ENCODE measurements at regions not wholly inside any gene's neighbourhood (a gene's known extent, or its start where the extent isn't known, plus 50 kb on each side); places are given as distances from the start of the nearest gene placed in this dataset.
"Not testable (repeated sequence)": the region's sequence is repeated elsewhere in the genome, so short reads cannot be mapped to it uniquely, and the experiment has no call there.

DNA sequence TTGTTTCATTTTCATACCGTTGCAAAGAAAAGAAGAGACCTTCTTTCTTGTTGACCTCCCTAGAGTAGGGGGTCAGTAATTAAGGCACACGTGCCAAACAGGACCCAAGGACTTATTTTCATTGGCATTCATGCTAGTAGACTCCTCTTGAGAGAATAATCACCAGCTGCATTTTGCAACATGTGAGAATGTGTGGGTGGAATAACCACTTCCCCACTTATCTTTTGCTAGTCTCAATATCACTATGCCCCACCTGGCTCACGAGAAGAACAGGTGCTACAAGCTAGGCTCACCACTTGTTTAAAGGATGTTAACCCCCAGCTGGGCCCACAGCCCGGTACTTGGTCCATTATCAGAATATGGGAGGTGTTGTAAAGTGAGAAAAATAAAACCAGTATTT, 460.7 kb upstream of the MEF2C start:
- no peak overlapping the region for H3K4me3 ChIP-seq (ENCODE audit: low read length)
- no peaks in the 10 kb centered on the region for H3K9me3 ChIP-seq (replicated peaks; ENCODE audit: low read length)
- H3K4me2 ChIP-seq (ENCODE audit: low read length): no peak overlapping the region
- H3K27me3 ChIP-seq (ENCODE audit: control insufficient read depth, insufficient read depth, low read length): no peaks in the 10 kb centered on the region
- peaks cover 16% of the 10 kb centered on the region for H3K4me1 ChIP-seq (ENCODE audit: control insufficient read depth, insufficient read depth, low read length)
- no peaks in the 10 kb centered on the region for H3K36me3 ChIP-seq (ENCODE audit: insufficient read depth, low read length)
- H3K9ac ChIP-seq (ENCODE audit: low read depth, low read length): no peak overlapping the region

GRCh38 chr5:89342106-89342876, 459.3 kb upstream of the MEF2C start:
- H3K9ac ChIP-seq (ENCODE audit: low read depth, low read length): no peak overlapping the region

DNA sequence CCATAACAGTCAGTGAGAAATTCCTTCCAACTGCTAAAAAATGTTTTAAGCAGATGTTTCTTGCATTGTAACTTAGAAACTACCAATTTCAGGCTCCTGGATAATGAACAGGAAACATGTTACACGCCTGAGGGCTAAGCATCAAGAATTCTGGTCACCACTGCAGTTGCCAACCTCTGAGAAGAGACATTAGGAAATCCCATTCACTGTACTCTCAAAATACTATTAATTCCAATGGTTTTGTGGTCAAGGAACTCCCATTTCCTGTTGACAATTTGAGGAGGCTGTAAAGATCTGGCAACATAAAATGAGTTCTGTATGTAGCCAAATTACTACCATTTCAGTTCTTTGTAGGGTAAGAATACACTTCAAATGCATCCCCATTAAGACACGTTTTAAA, 456.0 kb upstream of the MEF2C start:
- H3K9ac ChIP-seq (ENCODE audit: low read depth, low read length): no peak overlapping the region
- H3K27me3 ChIP-seq (ENCODE audit: control insufficient read depth, insufficient read depth, low read length): no peaks in the 10 kb centered on the region
- peaks cover 19% of the 10 kb centered on the region for H3K4me1 ChIP-seq (ENCODE audit: control insufficient read depth, insufficient read depth, low read length)
- H3K36me3 ChIP-seq (ENCODE audit: insufficient read depth, low read length): no peaks in the 10 kb centered on the region
- H3K4me2 ChIP-seq (ENCODE audit: low read length): no peak overlapping the region
- H3K9me3 ChIP-seq (replicated peaks; ENCODE audit: low read length): no peaks in the 10 kb centered on the region
- H3K4me3 ChIP-seq (ENCODE audit: low read length): no peak overlapping the region

More at GRCh38 chr5:89342106-89342876, 459.3 kb upstream of the MEF2C start:
- Histone ChIP-seq H3K4me2 (ENCODE audit: low read length) (no peak overlapping the region), H3K9me3 (replicated peaks; ENCODE audit: low read length) (no peaks in the 10 kb centered on the region), H3K4me1 (ENCODE audit: control insufficient read depth, insufficient read depth, low read length) (peaks cover 19% of the 10 kb centered on the region), H3K27me3 (ENCODE audit: control insufficient read depth, insufficient read depth, low read length) (no peaks in the 10 kb centered on the region), H3K36me3 (ENCODE audit: insufficient read depth, low read length) (no peaks in the 10 kb centered on the region), H3K4me3 (ENCODE audit: low read length) (no peak overlapping the region)

- peaks cover 6% of the 10 kb centered on the region for H3K4me1 ChIP-seq (ENCODE audit: control insufficient read depth, insufficient read depth, low read length)
- no peaks in the 10 kb centered on the region for H3K27me3 ChIP-seq (ENCODE audit: control insufficient read depth, insufficient read depth, low read length)
- H3K4me2 ChIP-seq (ENCODE audit: low read length): no peak overlapping the region
- H3K9ac ChIP-seq (ENCODE audit: low read depth, low read length): no peak overlapping the region
- no peaks in the 10 kb centered on the region for H3K36me3 ChIP-seq (ENCODE audit: insufficient read depth, low read length)
- H3K9me3 ChIP-seq (replicated peaks; ENCODE audit: low read length): no peaks in the 10 kb centered on the region
- no peak overlapping the region for H3K4me3 ChIP-seq (ENCODE audit: low read length)
These were observed 453.1 kb upstream of the MEF2C start for GRCh38 chr5:89336111-89336510.

DNA sequence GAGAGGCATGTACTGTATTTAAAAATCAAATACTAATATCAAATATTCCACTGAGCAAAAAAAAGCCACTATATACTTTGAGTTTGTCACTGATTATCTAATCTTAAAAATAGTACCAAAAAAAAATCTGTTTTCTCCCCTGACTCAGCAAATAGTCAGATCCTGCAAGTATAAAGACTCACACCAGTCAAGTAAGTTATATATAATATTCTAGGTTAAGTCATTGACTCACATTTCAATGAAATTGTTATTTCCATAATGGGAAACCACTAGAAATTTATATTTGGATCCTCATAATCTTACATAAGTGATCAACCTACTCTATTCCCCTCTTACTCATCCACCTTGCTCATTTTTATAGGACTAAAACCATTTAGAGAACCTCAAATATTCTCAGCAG, 447.2 kb upstream of the MEF2C start:
- H3K9ac ChIP-seq (ENCODE audit: low read depth, low read length): no peak overlapping the region
- H3K27me3 ChIP-seq (ENCODE audit: control insufficient read depth, insufficient read depth, low read length): no peaks in the 10 kb centered on the region
- no peak overlapping the region for H3K4me3 ChIP-seq (ENCODE audit: low read length)
- no peak overlapping the region for H3K4me2 ChIP-seq (ENCODE audit: low read length)
- H3K9me3 ChIP-seq (replicated peaks; ENCODE audit: low read length): no peaks in the 10 kb centered on the region
- H3K4me1 ChIP-seq (ENCODE audit: control insufficient read depth, insufficient read depth, low read length): peaks cover under 1% of the 10 kb centered on the region
- no peaks in the 10 kb centered on the region for H3K36me3 ChIP-seq (ENCODE audit: insufficient read depth, low read length)

- Histone ChIP-seq H3K4me2 (ENCODE audit: low read length) (no peak overlapping the region), H3K27me3 (ENCODE audit: control insufficient read depth, insufficient read depth, low read length) (no peaks in the 10 kb centered on the region)
These were observed 444.6 kb upstream of the MEF2C start for GRCh38 chr5:89327608-89328007.

DNA sequence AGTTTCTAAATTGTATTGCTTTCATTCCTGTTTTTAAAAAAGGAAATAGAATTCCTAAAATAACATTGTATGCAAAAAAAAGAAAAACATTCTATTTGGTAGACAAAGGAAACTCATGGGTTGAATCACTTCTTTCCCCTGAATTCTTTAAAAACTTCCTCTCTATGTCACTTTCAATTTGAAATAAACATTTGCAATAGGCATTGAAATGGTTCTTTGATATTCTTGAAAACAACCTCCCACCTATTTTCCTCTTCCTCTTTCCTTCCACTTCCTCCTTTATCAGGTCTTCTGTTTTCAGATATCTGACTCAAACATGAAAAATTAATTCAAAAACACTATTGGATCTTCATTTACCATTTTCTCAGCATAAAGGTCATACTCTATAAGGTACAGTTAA, 442.0 kb upstream of the MEF2C start:
- Histone ChIP-seq H3K4me3 (ENCODE audit: low read length) (no peak overlapping the region), H3K4me2 (ENCODE audit: low read length) (no peak overlapping the region), H3K36me3 (ENCODE audit: insufficient read depth, low read length) (no peaks in the 10 kb centered on the region), H3K27me3 (ENCODE audit: control insufficient read depth, insufficient read depth, low read length) (no peaks in the 10 kb centered on the region), H3K4me1 (ENCODE audit: control insufficient read depth, insufficient read depth, low read length) (peaks cover 5% of the 10 kb centered on the region), H3K9me3 (replicated peaks; ENCODE audit: low read length) (no peaks in the 10 kb centered on the region), H3K9ac (ENCODE audit: low read depth, low read length) (no peak overlapping the region)

More at GRCh38 chr5:89327608-89328007, 444.6 kb upstream of the MEF2C start:
- Histone ChIP-seq H3K36me3 (ENCODE audit: insufficient read depth, low read length) (no peaks in the 10 kb centered on the region), H3K4me1 (ENCODE audit: control insufficient read depth, insufficient read depth, low read length) (peaks cover 5% of the 10 kb centered on the region), H3K9me3 (replicated peaks; ENCODE audit: low read length) (no peaks in the 10 kb centered on the region), H3K4me3 (ENCODE audit: low read length) (no peak overlapping the region), H3K9ac (ENCODE audit: low read depth, low read length) (no peak overlapping the region)

GRCh38 chr5:89320421-89321277, 437.7 kb upstream of the MEF2C start:
- no peak overlapping the region for H3K9ac ChIP-seq (ENCODE audit: low read depth, low read length)
- no peak overlapping the region for H3K4me3 ChIP-seq (ENCODE audit: low read length)
- H3K9me3 ChIP-seq (replicated peaks; ENCODE audit: low read length): no peaks in the 10 kb centered on the region
- H3K4me1 ChIP-seq (ENCODE audit: control insufficient read depth, insufficient read depth, low read length): peaks cover 6% of the 10 kb centered on the region
- no peaks in the 10 kb centered on the region for H3K27me3 ChIP-seq (ENCODE audit: control insufficient read depth, insufficient read depth, low read length)
- no peak overlapping the region for H3K4me2 ChIP-seq (ENCODE audit: low read length)
- no peaks in the 10 kb centered on the region for H3K36me3 ChIP-seq (ENCODE audit: insufficient read depth, low read length)

DNA sequence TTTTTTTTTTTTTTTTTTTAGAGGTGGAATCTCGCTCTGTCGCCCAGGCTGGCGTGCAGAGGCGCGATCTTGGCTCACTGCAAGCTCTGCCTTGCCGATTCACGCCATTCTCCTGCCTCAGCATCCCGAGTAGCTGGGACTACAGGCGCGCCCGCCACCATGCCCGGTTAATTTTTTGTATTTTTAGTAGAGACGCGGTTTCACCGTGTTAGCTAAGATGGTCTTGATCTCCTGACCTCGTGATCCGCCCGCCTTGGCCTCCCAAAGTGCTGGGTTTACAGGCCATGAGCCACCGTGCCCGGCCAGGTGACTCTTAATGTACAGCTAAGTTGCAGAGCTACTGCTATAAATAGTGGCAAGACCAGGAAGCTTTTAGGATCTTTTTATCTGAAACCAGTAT, 434.9 kb upstream of the MEF2C start:
- H3K27me3 ChIP-seq (ENCODE audit: control insufficient read depth, insufficient read depth, low read length); H3K9me3 ChIP-seq (replicated peaks; ENCODE audit: low read length); H3K9ac ChIP-seq (ENCODE audit: low read depth, low read length); H3K4me3 ChIP-seq (ENCODE audit: low read length); H3K4me2 ChIP-seq (ENCODE audit: low read length); H3K36me3 ChIP-seq (ENCODE audit: insufficient read depth, low read length): not testable (repeated sequence)
- peaks cover 29% of the 10 kb centered on the region for H3K4me1 ChIP-seq (ENCODE audit: control insufficient read depth, insufficient read depth, low read length)

DNA sequence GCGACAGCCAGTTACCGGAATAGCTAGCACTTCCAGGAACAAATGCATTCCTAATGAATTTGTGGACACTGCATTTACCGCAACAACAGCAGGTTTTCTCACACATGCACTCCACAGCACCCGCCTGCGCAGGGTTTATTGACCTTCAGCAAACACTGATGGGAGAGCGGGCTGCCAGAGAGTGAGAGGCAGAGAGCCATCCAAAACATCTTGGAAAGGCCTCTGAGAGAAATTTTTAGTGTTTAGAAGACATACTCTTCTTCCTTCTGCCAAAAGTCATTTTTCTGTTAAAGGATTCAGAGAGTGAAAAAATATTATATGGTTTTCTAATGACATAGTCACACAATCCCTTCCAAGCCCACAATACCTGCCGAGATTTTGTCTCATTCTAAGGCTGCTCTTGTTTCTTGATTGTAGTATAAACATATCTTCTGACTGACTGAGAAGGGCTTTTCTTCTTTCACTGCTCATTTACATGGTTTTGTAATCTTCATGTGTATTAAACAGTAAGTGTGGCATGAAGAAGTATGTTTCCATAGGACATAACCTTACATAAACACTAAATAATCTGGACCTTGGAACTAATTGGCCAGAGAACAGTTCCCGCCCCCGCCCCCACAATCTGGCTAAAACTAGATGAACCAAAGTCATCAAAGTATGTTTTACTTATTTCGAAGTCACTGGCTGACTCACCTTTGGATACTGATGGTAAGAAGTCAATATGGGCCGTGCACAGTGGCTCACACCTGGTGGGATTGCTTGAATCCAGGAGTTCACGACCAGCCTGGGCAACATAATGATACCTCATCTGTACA, 432.5 kb upstream of the MEF2C start:
- no peak overlapping the region for H3K4me3 ChIP-seq (ENCODE audit: low read length)
- H3K36me3 ChIP-seq (ENCODE audit: insufficient read depth, low read length): no peaks in the 10 kb centered on the region
- H3K9ac ChIP-seq (ENCODE audit: low read depth, low read length): no peak overlapping the region
- no peaks in the 10 kb centered on the region for H3K27me3 ChIP-seq (ENCODE audit: control insufficient read depth, insufficient read depth, low read length)
- no peaks in the 10 kb centered on the region for H3K9me3 ChIP-seq (replicated peaks; ENCODE audit: low read length)
- peak overlapping the region; percentile 10 for H3K4me2 ChIP-seq (ENCODE audit: low read length)
- peaks cover 32% of the 10 kb centered on the region for H3K4me1 ChIP-seq (ENCODE audit: control insufficient read depth, insufficient read depth, low read length)
